HepG2 (cell line): ENCODE measurements at regions not wholly inside any gene's neighbourhood (a gene's known extent, or its start where the extent isn't known, plus 50 kb on each side); places are given as distances from the start of the nearest gene placed in this dataset.

ENCODE experiments used
- FOXK2 ChIP-seq: fragments of 450-650 bp; IDR thresholded peaks from 2 replicates; pipeline ENCODE4 v1.6.1; 2016
- FUBP1 ChIP-seq: sonication (generic); formaldehyde crosslinking; IDR thresholded peaks from 2 replicates; pipeline ENCODE4 v1.5.1; 2020; ENCODE audit warnings: missing genetic modification reagents, mild to moderate bottlenecking, borderline replicate concordance
- SMARCC2 ChIP-seq: fragments of 450-650 bp; IDR thresholded peaks from 2 replicates; pipeline ENCODE4 v1.6.1; 2017; ENCODE audit warnings: antibody characterized with exemption, mild to moderate bottlenecking
- TCF7 ChIP-seq: sonication (generic); IDR thresholded peaks from 2 replicates; pipeline ENCODE4 v1.6.1; 2016; ENCODE audit warnings: antibody characterized with exemption, low read depth
- TFE3 ChIP-seq: IDR thresholded peaks from 2 replicates; pipeline ENCODE4 v1.6.1; 2016
- USF2 ChIP-seq, 2 experiments: sonication (generic) in 1 of 2; formaldehyde crosslinking in 1 of 2; IDR thresholded peaks; 2 replicates each; pipeline versions ENCODE4 v1.5.1 to v1.6.1; 2011 to 2020; ENCODE audit warnings: borderline replicate concordance in 1 of 2, low read depth in 1 of 2, low read length in 1 of 2, mild to moderate bottlenecking in 1 of 2, missing genetic modification reagents in 1 of 2, moderate library complexity in 1 of 2
- YY1 ChIP-seq: IDR thresholded peaks from 2 replicates; pipeline ENCODE4 v1.6.1; 2011; ENCODE audit warnings: low read length, low read depth, moderate library complexity, mild to moderate bottlenecking; ENCODE audit not compliant: insufficient read depth, insufficient replicate concordance
- ZBTB43 ChIP-seq: sonication (generic); formaldehyde crosslinking; conservative IDR thresholded peaks from 2 replicates; pipeline ENCODE4 v1.4.0; 2020; ENCODE audit warnings: missing genetic modification reagents
- ZNF230 ChIP-seq: sonication (generic); formaldehyde crosslinking; IDR thresholded peaks from 2 replicates; pipeline ENCODE4 v1.4.0; 2020; ENCODE audit warnings: mild to moderate bottlenecking, missing genetic modification reagents
- TF ChIP-seq, protein P1 (sequence below): sonication (generic); formaldehyde crosslinking; IDR thresholded peaks from 2 replicates; pipeline ENCODE4 v1.8.1; 2022; ENCODE audit warnings: low read depth, mild to moderate bottlenecking, missing genetic modification reagents
- TF ChIP-seq, protein P2 (sequence below): sonication (generic); formaldehyde crosslinking; IDR thresholded peaks from 2 replicates; pipeline ENCODE4 v1.5.1; 2020; ENCODE audit warnings: missing genetic modification reagents, mild to moderate bottlenecking, borderline replicate concordance

DNA sequence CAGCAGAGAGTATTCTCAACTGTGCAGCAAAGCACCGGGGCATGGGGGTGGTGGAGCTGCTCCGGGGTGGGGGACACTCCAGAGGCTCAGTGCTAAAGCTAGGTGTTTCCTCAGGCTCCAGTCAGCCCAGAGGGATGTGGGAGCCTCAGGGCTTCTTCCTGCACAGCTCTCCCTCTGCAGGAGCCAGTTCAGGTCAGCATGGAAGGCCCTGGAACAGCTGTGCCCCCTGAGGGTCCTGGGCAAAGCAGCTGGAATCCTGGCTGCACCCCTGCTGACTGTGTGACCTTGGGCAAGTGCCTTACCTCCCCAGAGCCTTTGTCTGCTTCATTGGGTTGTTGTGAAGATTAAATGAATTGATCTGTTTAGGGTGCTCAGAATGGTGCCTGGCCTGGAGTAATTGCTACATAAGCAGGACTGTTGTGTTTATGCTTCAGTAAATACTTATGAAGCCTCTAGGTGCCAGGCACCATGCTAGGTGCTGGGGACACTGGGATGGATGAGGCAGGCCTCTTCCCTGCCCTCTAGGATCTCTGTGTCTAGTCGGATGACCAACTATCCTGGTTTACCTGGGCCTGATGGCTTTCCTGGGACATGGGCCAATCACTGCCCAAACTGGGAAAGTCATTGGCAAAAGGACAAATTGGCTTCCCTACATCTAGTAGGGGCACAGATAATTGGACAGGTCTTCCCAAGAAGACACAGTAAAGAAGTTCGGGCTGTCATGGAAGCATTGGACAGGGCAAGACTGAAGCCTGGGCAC, 64.2 kb upstream of the LCTL start (continued):
- TF ChIP-seq USF2 (IDR thresholded peaks at IDR 0.05; ENCODE audit: low read depth, low read length) (no peak), USF2 (CRISPR knock-in tag; IDR thresholded peaks at IDR 0.05; ENCODE audit: borderline replicate concordance) (no peak), TFE3 (CRISPR knock-in tag) (no peak), FOXK2 (no peak), ZBTB43 (CRISPR knock-in tag) (no peak), YY1 (no peak), FUBP1 (no peak), TCF7 (no peak), ZNF230 (no peak), SMARCC2 (no peak)
- TF ChIP-seq, protein P1, sequence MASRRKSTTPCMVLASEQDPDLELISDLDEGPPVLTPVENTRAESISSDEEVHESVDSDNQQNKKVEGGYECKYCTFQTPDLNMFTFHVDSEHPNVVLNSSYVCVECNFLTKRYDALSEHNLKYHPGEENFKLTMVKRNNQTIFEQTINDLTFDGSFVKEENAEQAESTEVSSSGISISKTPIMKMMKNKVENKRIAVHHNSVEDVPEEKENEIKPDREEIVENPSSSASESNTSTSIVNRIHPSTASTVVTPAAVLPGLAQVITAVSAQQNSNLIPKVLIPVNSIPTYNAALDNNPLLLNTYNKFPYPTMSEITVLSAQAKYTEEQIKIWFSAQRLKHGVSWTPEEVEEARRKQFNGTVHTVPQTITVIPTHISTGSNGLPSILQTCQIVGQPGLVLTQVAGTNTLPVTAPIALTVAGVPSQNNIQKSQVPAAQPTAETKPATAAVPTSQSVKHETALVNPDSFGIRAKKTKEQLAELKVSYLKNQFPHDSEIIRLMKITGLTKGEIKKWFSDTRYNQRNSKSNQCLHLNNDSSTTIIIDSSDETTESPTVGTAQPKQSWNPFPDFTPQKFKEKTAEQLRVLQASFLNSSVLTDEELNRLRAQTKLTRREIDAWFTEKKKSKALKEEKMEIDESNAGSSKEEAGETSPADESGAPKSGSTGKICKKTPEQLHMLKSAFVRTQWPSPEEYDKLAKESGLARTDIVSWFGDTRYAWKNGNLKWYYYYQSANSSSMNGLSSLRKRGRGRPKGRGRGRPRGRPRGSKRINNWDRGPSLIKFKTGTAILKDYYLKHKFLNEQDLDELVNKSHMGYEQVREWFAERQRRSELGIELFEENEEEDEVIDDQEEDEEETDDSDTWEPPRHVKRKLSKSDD (CRISPR knock-in tag) = no peak
- TF ChIP-seq, protein P2, sequence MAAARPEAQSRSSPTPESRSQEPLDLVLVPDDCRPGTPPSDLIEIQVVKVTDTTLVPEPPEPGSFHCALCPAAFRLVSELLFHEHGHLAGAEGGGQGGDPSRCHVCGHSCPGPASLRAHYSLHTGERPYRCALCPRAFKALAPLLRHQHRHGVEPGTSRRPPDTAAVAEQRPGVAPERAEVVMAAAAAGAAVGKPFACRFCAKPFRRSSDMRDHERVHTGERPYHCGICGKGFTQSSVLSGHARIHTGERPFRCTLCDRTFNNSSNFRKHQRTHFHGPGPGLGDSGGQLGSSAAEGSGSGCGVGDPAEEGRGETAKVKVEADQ (CRISPR knock-in tag) = no peak
- TF ChIP-seq, all 625 proteins: peak for 0
